GM18511 (cell line): ENCODE measurements at regions not wholly inside any gene's neighbourhood (a gene's known extent, or its start where the extent isn't known, plus 50 kb on each side); places are given as distances from the start of the nearest gene placed in this dataset.
A peak's percentile ranks its signal among the peaks of the same experiment; 100 is the strongest.

Experiments used
- ATAC-seq: cut with Tn5 transposase; IDR thresholded peaks from one replicate; pipeline ENCODE4 v1.9.1; 2021; ENCODE audit warnings: mild to moderate bottlenecking, moderate library complexity; ENCODE audit not compliant: unreplicated experiment

DNA sequence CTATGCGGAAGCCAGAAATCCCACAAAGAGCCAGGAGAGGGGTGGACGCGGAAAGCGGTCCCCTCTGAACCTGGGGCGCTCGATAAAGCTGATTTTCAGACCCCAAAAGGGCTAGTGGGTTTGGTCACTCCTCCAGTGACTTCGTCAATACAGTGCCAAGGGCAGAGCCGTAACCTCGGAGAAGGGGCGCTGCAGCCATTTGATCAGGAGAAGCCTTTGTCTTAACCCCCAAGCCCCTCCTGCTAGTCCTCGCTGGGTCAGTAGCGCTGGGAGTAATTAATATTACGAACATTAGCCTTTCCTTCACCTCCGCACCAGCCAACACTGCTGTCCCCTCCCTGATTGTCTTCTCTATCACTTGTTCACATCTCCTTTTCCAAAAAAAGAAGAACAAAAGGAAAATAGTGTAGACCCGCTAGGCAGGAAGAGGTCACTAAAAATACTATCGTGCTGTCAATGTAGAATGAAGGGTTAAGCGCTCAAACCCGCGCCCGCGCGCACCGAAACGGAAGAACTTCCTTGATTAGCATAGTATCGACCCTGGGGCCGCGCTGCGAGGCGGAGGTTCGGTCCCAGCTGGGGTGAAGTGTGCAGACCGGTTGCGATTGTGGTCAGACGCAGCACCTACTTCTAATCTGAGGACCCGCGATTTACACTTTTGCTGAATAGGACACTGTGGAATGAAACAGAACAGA is 63.2 kb upstream of the MAPRE2 start:
- ATAC-seq: peak; percentile 43

DNA sequence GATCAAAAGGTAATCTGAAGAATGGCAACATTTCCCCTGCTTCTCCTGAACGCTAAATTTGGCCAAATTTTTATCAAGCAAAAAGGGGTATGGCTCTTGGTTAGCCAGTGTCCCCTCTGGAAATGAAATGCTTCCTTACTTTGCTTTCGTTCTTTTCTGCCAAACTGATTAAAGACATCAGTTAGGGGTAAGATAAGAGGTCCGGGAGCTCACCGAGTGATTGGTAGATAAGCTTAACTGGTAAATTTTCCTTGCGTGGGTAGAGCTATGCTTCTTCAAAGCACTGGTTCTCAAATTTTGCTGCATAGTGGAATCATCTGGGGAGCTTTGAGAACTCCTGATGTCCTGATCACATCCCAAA is 62.7 kb upstream of the MAPRE2 start:
- no peak for ATAC-seq

DNA sequence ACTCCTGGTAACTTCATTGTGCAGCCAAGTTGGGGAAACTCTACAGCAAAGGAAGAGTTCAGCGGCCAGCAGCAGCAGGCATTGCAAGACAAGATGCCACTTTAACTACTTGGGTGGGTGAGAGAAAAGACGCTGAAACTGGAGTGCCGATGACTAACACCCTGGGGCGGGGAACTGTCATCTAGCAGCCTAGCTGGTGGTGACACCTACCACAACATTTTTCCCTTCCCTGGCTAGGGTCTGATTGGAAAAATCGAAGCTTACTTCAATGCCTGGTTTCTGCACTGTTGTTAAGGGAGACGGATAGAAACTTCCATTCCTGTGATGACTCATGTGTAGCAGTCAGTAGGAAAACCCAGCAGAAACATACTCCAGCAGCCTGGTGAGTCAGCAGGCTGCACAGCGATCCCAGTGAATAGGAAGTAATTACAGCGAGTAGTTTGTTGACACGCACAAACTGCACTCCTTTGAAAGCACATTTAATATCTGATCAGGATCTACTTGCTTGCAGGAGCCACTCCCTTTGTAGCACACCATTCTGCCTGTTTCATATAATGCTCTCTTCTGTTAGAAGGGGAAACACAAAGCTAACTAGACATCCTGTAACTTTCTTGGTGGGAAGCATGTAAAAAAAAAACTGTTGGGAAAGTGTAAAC is 62.1 kb upstream of the MAPRE2 start:
- ATAC-seq: peak; percentile 43

DNA sequence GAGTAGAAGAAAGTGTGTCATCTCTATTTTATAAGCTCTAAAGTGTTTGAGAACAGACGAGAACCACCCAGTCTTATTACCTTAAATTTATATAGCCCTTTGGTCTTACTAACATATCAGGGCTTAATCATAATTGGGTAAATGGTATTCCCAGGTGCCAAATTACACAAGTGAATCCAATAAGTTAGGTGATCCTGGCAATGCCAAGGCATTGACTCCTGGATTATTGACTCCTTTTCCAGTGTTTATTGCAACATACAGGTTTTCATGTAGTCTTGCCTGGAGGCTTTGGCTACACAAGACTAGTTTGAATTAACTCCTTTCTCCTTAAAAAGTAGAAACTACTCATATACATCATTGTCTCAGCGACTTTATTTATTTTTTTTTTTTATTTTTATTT is 59.7 kb upstream of the MAPRE2 start:
- no peak for ATAC-seq

DNA sequence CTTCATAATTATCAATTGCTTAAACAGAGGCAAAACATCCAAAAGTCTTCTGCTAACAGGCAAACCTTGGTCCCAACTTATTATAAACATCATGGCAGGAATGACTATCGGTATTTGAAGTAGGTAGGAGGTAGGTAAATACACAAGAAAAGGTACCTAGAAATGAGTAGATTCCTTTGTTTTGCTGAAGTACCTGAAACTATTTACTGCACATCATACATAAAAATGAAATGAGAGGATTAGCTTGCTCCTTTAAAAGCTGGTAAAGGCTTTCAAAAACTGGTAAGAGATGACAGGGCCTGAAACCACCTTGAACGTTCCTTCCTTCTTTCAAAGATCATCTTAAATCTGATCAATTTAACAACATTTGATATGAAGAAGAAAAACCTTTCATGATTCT is 55.2 kb upstream of the MAPRE2 start:
- ATAC-seq: no peak

DNA sequence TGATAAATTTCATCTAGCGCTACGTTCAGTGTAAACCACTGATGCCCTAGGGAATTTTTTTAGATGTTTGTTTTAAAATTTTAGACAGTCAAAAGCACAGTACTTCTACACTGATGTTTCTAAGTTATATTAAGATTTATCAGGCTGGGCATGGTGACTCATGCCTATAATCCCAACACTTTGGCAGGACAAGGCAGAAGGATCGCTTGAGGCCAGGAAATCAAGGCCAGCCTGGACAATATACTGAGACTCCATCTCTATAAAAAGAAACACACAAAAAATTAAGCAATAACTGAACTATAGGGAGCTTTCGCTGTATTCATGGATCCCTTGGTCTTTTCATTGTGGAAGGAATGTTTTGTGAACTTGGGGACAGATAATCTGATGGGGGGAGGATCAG is 50.6 kb upstream of the MAPRE2 start:
- ATAC-seq: no peak

DNA sequence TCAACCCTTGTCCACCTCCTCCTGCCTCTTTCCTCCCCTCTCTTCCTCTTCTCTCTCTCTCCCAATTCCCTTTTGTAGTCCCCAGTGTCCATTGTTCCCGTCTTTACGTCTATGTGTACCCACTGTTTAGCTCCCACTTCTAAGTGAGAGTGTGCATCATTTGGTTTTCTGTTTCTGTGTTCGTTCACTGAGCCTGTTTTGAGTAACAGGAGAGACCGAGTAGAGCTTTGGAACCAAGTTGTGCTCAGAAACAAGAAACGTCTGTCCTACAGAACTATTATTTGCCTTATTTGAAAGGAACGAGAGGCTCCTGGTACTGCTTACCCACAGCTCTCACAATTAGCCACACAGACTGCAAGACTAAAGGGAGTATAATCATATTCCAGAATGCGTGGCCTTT is 50.1 kb upstream of the MAPRE2 start:
- no peak for ATAC-seq
